ENCODE measurements at regions not wholly inside any gene's neighbourhood (a gene's known extent, or its start where the extent isn't known, plus 50 kb on each side); places are given as distances from the start of the nearest gene placed in this dataset.

DNA sequence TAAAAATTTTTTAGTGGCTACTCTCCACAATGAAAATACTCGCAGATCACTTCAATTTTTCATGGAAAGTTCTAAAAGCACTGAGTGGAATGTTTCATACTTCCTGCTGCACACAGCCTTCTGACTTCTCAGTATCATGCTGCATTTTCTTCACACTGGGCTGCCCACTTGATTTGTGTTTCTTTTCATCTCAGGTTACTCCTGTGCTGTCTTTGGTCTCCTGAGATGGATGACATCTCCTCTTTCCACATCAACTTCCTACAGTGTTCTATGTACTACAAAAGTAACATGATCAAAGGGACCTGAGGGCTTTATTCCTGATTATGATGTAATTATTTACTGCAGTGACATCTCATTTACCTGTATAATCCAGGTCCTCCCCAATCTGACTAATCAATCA, 927.7 kb downstream of the ROBO2 start:
- TF ChIP-seq, protein P1, sequence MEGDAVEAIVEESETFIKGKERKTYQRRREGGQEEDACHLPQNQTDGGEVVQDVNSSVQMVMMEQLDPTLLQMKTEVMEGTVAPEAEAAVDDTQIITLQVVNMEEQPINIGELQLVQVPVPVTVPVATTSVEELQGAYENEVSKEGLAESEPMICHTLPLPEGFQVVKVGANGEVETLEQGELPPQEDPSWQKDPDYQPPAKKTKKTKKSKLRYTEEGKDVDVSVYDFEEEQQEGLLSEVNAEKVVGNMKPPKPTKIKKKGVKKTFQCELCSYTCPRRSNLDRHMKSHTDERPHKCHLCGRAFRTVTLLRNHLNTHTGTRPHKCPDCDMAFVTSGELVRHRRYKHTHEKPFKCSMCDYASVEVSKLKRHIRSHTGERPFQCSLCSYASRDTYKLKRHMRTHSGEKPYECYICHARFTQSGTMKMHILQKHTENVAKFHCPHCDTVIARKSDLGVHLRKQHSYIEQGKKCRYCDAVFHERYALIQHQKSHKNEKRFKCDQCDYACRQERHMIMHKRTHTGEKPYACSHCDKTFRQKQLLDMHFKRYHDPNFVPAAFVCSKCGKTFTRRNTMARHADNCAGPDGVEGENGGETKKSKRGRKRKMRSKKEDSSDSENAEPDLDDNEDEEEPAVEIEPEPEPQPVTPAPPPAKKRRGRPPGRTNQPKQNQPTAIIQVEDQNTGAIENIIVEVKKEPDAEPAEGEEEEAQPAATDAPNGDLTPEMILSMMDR (IDR thresholded peaks at IDR 0.05), result no peak
- TF ChIP-seq POLR2A (IDR thresholded peaks at IDR 0.05), result no peak
- TF ChIP-seq EP300 (IDR thresholded peaks at IDR 0.05), result no peak
- TF ChIP-seq POLR2AphosphoS5 (IDR thresholded peaks at IDR 0.05), result no peak
- 66 to 71% methylated on average over 1 of the region's 1 CpG for WGBS, 2 donors
- no peak overlapping the region for H3K4me3 ChIP-seq

DNA sequence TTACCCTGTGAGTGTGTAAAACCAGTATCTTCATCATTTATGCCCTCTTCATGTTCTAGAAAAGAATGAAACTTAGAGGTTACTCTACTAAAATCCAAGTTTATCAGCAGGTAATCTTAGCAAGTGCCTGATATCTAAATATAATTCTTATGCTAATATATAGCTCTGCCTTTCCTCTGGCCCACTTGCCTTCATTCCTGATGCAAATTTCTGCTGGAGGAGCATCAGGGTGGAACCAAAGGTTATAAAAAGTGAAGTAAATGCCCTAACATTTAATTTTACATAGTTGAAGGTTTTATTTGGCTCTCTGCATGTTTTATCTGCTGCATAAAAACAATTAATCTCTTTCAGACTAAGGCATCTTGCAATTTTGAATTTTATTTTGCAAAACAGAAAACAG, 936.2 kb downstream of the ROBO2 start:
- no peak for DNase-seq
- H3K27me3 ChIP-seq, result no peaks in the 10 kb centered on the region
- TF ChIP-seq POLR2A (IDR thresholded peaks at IDR 0.05), result no peak
- no peak for TF ChIP-seq POLR2AphosphoS5 (IDR thresholded peaks at IDR 0.05)
- TF ChIP-seq, protein P1 (IDR thresholded peaks at IDR 0.05), result no peak
- TF ChIP-seq EP300 (IDR thresholded peaks at IDR 0.05), result no peak
- no peaks in the 10 kb centered on the region for H3K4me1 ChIP-seq
- H3K36me3 ChIP-seq, result no peaks in the 10 kb centered on the region
- no peak for ATAC-seq (ENCODE audit: low FRiP score in 2 of 2)
- H3K27ac ChIP-seq, result no peak overlapping the region
- no peaks in the 10 kb centered on the region for H3K9me3 ChIP-seq
- H3K4me3 ChIP-seq, result no peak overlapping the region

More for the DNA sequence above, 927.7 kb downstream of the ROBO2 start:
- ATAC-seq (ENCODE audit: low FRiP score in 2 of 2), result no peak
- Histone ChIP-seq H3K9me3 (no peaks in the 10 kb centered on the region), H3K36me3 (no peaks in the 10 kb centered on the region), H3K27me3 (no peaks in the 10 kb centered on the region), H3K27ac (no peak overlapping the region), H3K4me1 (no peaks in the 10 kb centered on the region)
- no peak for DNase-seq

DNA sequence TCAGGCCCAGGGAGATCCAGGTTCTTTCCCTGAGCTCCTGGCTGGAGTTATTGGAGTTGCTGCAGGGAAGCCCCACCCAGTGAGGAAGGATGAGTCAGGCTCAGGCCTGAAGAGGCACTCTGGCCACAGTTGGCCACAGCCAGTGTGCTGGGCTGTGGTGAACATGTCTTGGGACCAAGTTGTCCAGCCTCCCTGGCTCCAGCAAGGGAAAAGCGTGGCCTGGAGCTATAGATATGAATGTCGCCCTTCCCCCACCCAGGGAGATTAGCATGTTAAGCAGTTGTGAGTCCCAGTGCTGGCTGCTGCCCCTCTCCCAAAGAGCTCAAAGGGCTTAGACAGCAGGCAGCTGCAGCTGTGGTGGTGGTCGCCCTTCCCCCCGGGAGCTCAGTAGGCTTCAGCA, 963.2 kb downstream of the ROBO2 start:
- no peak for DNase-seq
- Histone ChIP-seq H3K4me3 (no peak overlapping the region), H3K27ac (no peak overlapping the region), H3K4me1 (no peaks in the 10 kb centered on the region), H3K9me3 (no peaks in the 10 kb centered on the region), H3K27me3 (no peaks in the 10 kb centered on the region), H3K36me3 (no peaks in the 10 kb centered on the region)
- TF ChIP-seq, protein P1 (IDR thresholded peaks at IDR 0.05), result no peak
- TF ChIP-seq POLR2AphosphoS5 (IDR thresholded peaks at IDR 0.05) (no peak), POLR2A (IDR thresholded peaks at IDR 0.05) (no peak), EP300 (IDR thresholded peaks at IDR 0.05) (no peak)
- no peak for ATAC-seq (ENCODE audit: low FRiP score in 2 of 2)
- WGBS, 2 donors, result 85% methylated on average over 4 of the region's 4 CpGs; no CpG with 5 or more reads in 1 of the 2 donors

DNA sequence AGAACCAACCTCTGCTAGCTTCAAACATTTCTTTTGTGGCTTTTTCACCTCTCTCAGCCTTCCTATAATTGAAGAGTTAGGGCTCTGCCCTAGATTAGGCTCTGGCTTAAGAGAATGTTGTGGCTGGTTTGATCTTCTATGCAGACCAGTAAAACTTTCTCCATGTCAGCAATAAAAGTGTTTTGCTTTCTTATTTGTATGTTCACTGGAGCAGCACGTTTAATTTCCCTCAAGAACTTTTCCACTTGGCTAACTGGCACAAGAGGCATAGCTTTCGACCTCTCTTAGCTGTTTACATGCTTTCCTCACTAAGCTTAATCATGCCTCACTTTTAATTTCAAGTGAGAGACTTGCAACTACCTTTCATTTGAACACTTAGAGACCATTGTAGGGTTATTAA, 964.7 kb downstream of the ROBO2 start:
- H3K9me3 ChIP-seq, result no peaks in the 10 kb centered on the region
- H3K4me3 ChIP-seq, result no peak overlapping the region
- TF ChIP-seq, protein P1 (IDR thresholded peaks at IDR 0.05), result no peak
- TF ChIP-seq POLR2A (IDR thresholded peaks at IDR 0.05), result no peak
- TF ChIP-seq EP300 (IDR thresholded peaks at IDR 0.05), result no peak
- TF ChIP-seq POLR2AphosphoS5 (IDR thresholded peaks at IDR 0.05), result no peak
- WGBS, 2 donors, result 43 to 53% methylated on average over 2 of the region's 2 CpGs
- no peak for ATAC-seq (ENCODE audit: low FRiP score in 2 of 2)
- H3K27me3 ChIP-seq, result no peaks in the 10 kb centered on the region
- DNase-seq, result no peak
- H3K36me3 ChIP-seq, result no peaks in the 10 kb centered on the region
- no peaks in the 10 kb centered on the region for H3K4me1 ChIP-seq
- no peak overlapping the region for H3K27ac ChIP-seq

DNA sequence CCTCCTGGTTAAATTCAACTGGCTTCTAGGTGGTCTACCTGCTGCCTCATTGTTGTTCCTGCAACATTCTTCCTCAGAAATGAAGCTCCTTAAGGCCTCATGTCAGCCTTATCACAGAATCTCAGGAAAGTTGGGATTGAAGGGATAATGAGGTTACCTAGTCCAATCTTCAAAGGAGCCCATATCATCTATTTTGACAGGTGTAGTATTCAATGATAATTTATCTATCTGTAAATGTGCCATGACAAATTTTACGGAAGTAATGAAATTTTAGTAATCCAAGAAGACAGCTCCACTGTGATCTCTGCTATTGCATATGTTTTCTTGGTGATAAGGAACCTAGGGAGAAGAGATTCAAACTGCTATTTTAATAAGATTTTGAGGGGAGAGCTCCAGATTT, 973.8 kb downstream of the ROBO2 start:
- TF ChIP-seq POLR2A (IDR thresholded peaks at IDR 0.05), result no peak
- no peak for TF ChIP-seq EP300 (IDR thresholded peaks at IDR 0.05)
- TF ChIP-seq, protein P1 (IDR thresholded peaks at IDR 0.05), result no peak

More for the DNA sequence above, 973.8 kb downstream of the ROBO2 start:
- Histone ChIP-seq H3K4me1 (no peaks in the 10 kb centered on the region), H3K4me3 (no peak overlapping the region), H3K27me3 (no peaks in the 10 kb centered on the region), H3K27ac (no peak overlapping the region), H3K9me3 (no peaks in the 10 kb centered on the region), H3K36me3 (no peaks in the 10 kb centered on the region)
- WGBS, 2 donors, result 74 to 87% methylated on average over 1 of the region's 1 CpG
- DNase-seq, result no peak
- ATAC-seq (ENCODE audit: low FRiP score in 2 of 2), result no peak

Measured in upper lobe of left lung (tissue), 6 donors.